Left cardiac atrium (tissue), 4 donors: ENCODE measurements at regions not wholly inside any gene's neighbourhood (a gene's known extent, or its start where the extent isn't known, plus 50 kb on each side); places are given as distances from the start of the nearest gene placed in this dataset.

ENCODE experiments used
- ATAC-seq, 2 donors: fragments of 200-7000 bp; cut with Tn5 transposase; one replicate each; pipeline ENCODE4 v1.9.1; 2020; ENCODE audit warnings: mild to moderate bottlenecking in 2 of 2, moderate library complexity in 2 of 2
- DNase-seq: peaks from one replicate; pipeline ENCODE4 v3.0.0-alpha.2; 2020
- intact Hi-C, 2 donors: fragments of 100-400 bp; cut with DNase I; formaldehyde crosslinking; loops; one replicate each; pipeline versions ENCODE4 v1.14.1 to v1.15.1; 2022 to 2023
- donor health status: DM: no; HTN: yes; CAD: no.
- donor health status: DM: no; HTN: yes; CAD: no; lungs with severe emphysema.
- donor health status: DM: yes; HTN: yes; CAD: no.
- donor health status: Dilated cardiomyopathy.

DNA sequence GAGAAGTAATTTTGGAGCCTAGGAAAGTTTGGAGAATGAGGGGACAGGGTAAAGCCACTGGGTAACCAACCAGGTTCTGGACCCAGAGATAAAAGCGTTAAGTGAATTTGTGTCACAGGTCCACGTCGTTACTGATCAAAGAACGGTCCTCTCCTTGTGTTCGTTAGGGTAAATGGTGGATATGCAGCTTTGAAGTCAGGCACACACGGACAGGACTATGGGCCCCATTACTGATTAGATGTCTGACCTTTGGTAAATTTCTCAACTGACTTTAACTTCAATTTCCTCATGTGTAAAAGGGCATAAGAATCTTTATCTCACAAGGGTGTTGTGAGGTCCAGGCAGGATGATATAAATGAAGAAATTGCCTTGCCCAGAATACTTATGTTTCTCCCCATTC is 76.6 kb downstream of the EMP1 start:
- ATAC-seq (no peak), DNase-seq (no peak)
- intact Hi-C loops, result no loop called here

- ATAC-seq (no peak), DNase-seq (no peak)
- intact Hi-C loops, result no loop called here
These were observed 74.3 kb downstream of the EMP1 start for GRCh38 chr12:13270817-13271216.
